ENCODE measurements at regions not wholly inside any gene's neighbourhood (a gene's known extent, or its start where the extent isn't known, plus 50 kb on each side); places are given as distances from the start of the nearest gene placed in this dataset.

GRCh38 chr3:190790185-190790584 lies 72.3 kb downstream of the GMNC start:
- H3K14ac ChIP-seq (ENCODE audit: insufficient read length) = no peak overlapping the region
- H3K36me3 ChIP-seq (ENCODE audit: control insufficient read depth in 2 of 4, insufficient read depth in 4 of 4, low read length in 3 of 4) = no peaks in the 10 kb centered on the region
- no peak overlapping the region for H4K8ac ChIP-seq (ENCODE audit: extremely low read depth, insufficient read depth, low read length)
- no peak overlapping the region for H2AK5ac ChIP-seq (ENCODE audit: low read depth, low read length)
- TF ChIP-seq YY1 (IDR thresholded peaks at IDR 0.05; ENCODE audit: low read depth, low read length) (no peak), TEAD4 (IDR thresholded peaks at IDR 0.05; ENCODE audit: low read depth, low read length) (no peak), RFX5 (IDR thresholded peaks at IDR 0.05; ENCODE audit: borderline replicate concordance, low read depth, low read length) (no peak), GTF2F1 (IDR thresholded peaks at IDR 0.05; ENCODE audit: borderline replicate concordance, low read depth, low read length) (no peak), KDM4A (IDR thresholded peaks at IDR 0.05; ENCODE audit: low read depth, low read length, severe bottlenecking) (no peak), GABPA (IDR thresholded peaks at IDR 0.05; ENCODE audit: borderline replicate concordance, insufficient read depth, low read length) (no peak), POU5F1 (IDR thresholded peaks at IDR 0.05; ENCODE audit: low read depth, low read length) (no peak)
- H2BK20ac ChIP-seq (ENCODE audit: low read length) = no peak overlapping the region
- no peak overlapping the region for H4K5ac ChIP-seq (ENCODE audit: insufficient read length, low read depth, low read length)
- no peaks in the 10 kb centered on the region for H3K27me3 ChIP-seq (replicated peaks in 1 of 4; ENCODE audit: control insufficient read depth in 3 of 4, extremely low read depth in 1 of 4, insufficient read depth in 3 of 4, low read length in 3 of 4)
- H3K4me1 ChIP-seq (replicated peaks in 1 of 4; ENCODE audit: control insufficient read depth in 3 of 4, insufficient read depth in 4 of 4, low read length in 3 of 4) = no peaks in the 10 kb centered on the region
- H2BK12ac ChIP-seq (ENCODE audit: low read depth, low read length) = no peak overlapping the region
- H4K20me1 ChIP-seq (replicated peaks in 1 of 2; ENCODE audit: control insufficient read depth in 1 of 2, insufficient read depth in 2 of 2, low read length in 2 of 2) = no peaks in the 10 kb centered on the region
- no peak overlapping the region for H3K56ac ChIP-seq (replicated peaks; ENCODE audit: insufficient read length, low read depth, low read length)
- no peaks in the 10 kb centered on the region for H3K79me1 ChIP-seq (ENCODE audit: low read depth, low read length)
- no peak overlapping the region for H2BK120ac ChIP-seq (replicated peaks; ENCODE audit: low read depth, low read length)
- H3K18ac ChIP-seq (ENCODE audit: extremely low read depth, low read length) = no peak overlapping the region
- H3K9me3 ChIP-seq (ENCODE audit: insufficient read depth in 2 of 2, low read depth in 1 of 2, low read length in 1 of 2) = no peaks in the 10 kb centered on the region
- H3K23ac ChIP-seq (ENCODE audit: insufficient read length) = no peak overlapping the region
- H2BK5ac ChIP-seq (ENCODE audit: low read depth, low read length) = no peak overlapping the region
- no peak for FAIRE-seq
- H3K9ac ChIP-seq (replicated peaks in 1 of 4; ENCODE audit: extremely low read depth in 1 of 4, low read depth in 3 of 4, low read length in 3 of 4) = no peak overlapping the region
- H3K23me2 ChIP-seq (ENCODE audit: low read depth, low read length) = no peaks in the 10 kb centered on the region
- no peak for DNase-seq (ENCODE audit: low read depth in 1 of 2, low spot score in 2 of 2)
- ChIA-PET POLR2A (ENCODE audit: partially characterized antibody) (no interaction called here), CTCF (ENCODE audit: partially characterized antibody) (no interaction called here)
- no peak overlapping the region for H2AFZ ChIP-seq (ENCODE audit: low read length)
- no peak overlapping the region for H4K91ac ChIP-seq (replicated peaks; ENCODE audit: insufficient read length, low read length)
- no peak overlapping the region for H2BK15ac ChIP-seq (ENCODE audit: low read length)
- H3K4me2 ChIP-seq (ENCODE audit: insufficient read depth in 1 of 2, low read depth in 2 of 2, low read length in 2 of 2) = no peak overlapping the region
- no peak overlapping the region for H3K27ac ChIP-seq (ENCODE audit: low read depth, low read length)
- no peak overlapping the region for H3K4me3 ChIP-seq (ENCODE audit: extremely low read depth in 1 of 4, insufficient read depth in 2 of 4, low read depth in 3 of 4, low read length in 4 of 4)
- no peaks in the 10 kb centered on the region for H3K79me2 ChIP-seq (ENCODE audit: control insufficient read depth in 1 of 2, insufficient read depth in 2 of 2, low read length in 2 of 2)
- WGBS, 2 experiments (ENCODE audit: extremely low coverage in 1 of 2, insufficient coverage in 1 of 2, insufficient read length in 1 of 2, insufficient replicate concordance in 2 of 2, low coverage in 1 of 2, low lambda C conversion rate in 2 of 2, missing lambda C conversion rate in 1 of 2) = 76% methylated on average over 1 of the region's 1 CpG; no CpG with 5 or more reads in 1 of the 2 experiments
- H3K4ac ChIP-seq (replicated peaks; ENCODE audit: insufficient read length, low read depth, low read length) = no peak overlapping the region

Data from H1 (cell line).